Right lobe of liver (tissue), 6 donors: ENCODE measurements at regions not wholly inside any gene's neighbourhood (a gene's known extent, or its start where the extent isn't known, plus 50 kb on each side); places are given as distances from the start of the nearest gene placed in this dataset.

Experiments used
- ATAC-seq, 4 donors: fragments of 200-7000 bp; cut with Tn5 transposase; one replicate each; pipeline ENCODE4 v1.9.1; 2020; ENCODE audit warnings: mild to moderate bottlenecking in 4 of 4, moderate library complexity in 4 of 4
- DNase-seq, 3 donors: peaks; one replicate each; pipeline ENCODE4 v3.0.0-alpha.2; 2020
- H3K27ac ChIP-seq, 3 donors: fragments of 200-600 bp; one replicate each; pipeline ENCODE4 v1.8.0; 2022
- H3K27me3 ChIP-seq, 2 donors: fragments of 200-600 bp; one replicate each; pipeline ENCODE4 v1.8.0; 2022
- H3K36me3 ChIP-seq, 4 donors: fragments of 200-600 bp; sonication (generic) in 1 of 4; one replicate each; pipeline versions ENCODE4 v1.5.1 to v1.8.0; 2017 to 2022; ENCODE audit warnings: control low read depth in 1 of 4
- H3K4me1 ChIP-seq, 4 donors: fragments of 200-600 bp; sonication (generic) in 1 of 4; one replicate each; pipeline versions ENCODE4 v1.5.1 to v1.8.0; 2017 to 2022; ENCODE audit warnings: control low read depth in 1 of 4
- H3K4me3 ChIP-seq, 3 donors: fragments of 200-600 bp; one replicate each; pipeline ENCODE4 v1.8.0; 2022
- H3K9me3 ChIP-seq, 4 donors: fragments of 200-600 bp; sonication (generic) in 1 of 4; one replicate each; pipeline versions ENCODE4 v1.5.1 to v1.8.0; 2017 to 2022; ENCODE audit warnings: control low read depth in 1 of 4
- CTCF ChIP-seq, 4 donors: fragments of 200-600 bp in 3 of 4; fragments of 450-650 bp in 1 of 4; IDR thresholded peaks; one replicate each; pipeline versions ENCODE4 v1.5.1 to v1.8.0; 2016 to 2022; ENCODE audit warnings: antibody characterized with exemption in 4 of 4, mild to moderate bottlenecking in 2 of 4
- POLR2A ChIP-seq: fragments of 450-650 bp; IDR thresholded peaks from one replicate; pipeline ENCODE4 v1.6.1; 2017; ENCODE audit warnings: antibody characterized with exemption, mild to moderate bottlenecking
- WGBS: methylation state at CpG from one replicate; pipeline ENCODE4 v1.1.6; 2018; ENCODE audit warnings: low coverage, low lambda C conversion rate; ENCODE audit not compliant: insufficient coverage; ENCODE audit errors: missing lambda C conversion rate; 5-methylcytosine and 5-hydroxymethylcytosine counted together
- intact Hi-C, 2 donors: fragments of 100-400 bp; cut with DNase I; formaldehyde crosslinking; loops; one replicate each; pipeline versions ENCODE4 v1.11.2 to v1.14.1; 2022
- donor health status: DM: no; HTN: yes; CAD: no.
- donor health status: DM: no; HTN: no; CAD: no.
- donor health status: DM: no; HTN: no; CAD: no.
- donor health status: DM: no; HTN: yes; CAD: no.
- donor health status: DM: no; HTN: yes; CAD: no.

- Histone ChIP-seq H3K4me3 (no peak overlapping the region), H3K9me3 (no peaks in the 10 kb centered on the region), H3K27me3 (no peaks in the 10 kb centered on the region), H3K4me1 (no peaks in the 10 kb centered on the region), H3K27ac (no peak overlapping the region), H3K36me3 (no peaks in the 10 kb centered on the region)
- ATAC-seq (no peak), DNase-seq (no peak)
- 61% methylated on average over 4 of the region's 4 CpGs for WGBS
- TF ChIP-seq POLR2A (no peak), CTCF (IDR thresholded peaks at IDR 0.05) (no peak)
- intact Hi-C loops, result no loop called here
Measured at GRCh38 chr9:1879501-1879900, 135.6 kb upstream of the SMARCA2 start.

DNA sequence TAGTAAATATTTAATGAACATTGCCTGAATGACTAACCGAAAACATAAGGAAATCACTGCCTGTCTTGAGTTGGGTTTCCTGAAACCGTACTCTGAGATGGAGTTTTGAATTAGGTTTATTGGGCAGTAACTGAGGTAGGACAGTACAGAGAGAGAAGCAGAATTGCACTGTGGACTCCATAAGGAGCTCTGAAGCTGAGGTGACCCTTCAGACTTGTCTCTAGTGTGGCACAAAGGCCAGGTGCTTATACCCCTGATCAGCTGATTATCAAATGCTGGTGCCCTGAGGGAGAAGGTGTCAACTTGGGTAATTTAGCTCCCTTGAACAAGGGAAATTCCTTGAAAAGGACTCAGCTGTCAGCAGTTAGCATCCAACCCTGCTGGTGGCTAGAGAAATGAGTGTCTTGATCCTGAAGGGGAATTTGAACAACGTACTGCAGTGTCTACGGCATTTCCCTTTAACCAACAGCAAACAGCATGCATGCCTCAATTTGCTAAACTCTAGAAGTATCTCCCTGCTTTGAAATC is 135.0 kb upstream of the SMARCA2 start:
- Histone ChIP-seq H3K36me3 (no peaks in the 10 kb centered on the region), H3K4me3 (no peak overlapping the region), H3K9me3 (no peaks in the 10 kb centered on the region), H3K27ac (no peak overlapping the region), H3K27me3 (no peaks in the 10 kb centered on the region), H3K4me1 (no peaks in the 10 kb centered on the region)
- DNase-seq (no peak), ATAC-seq (no peak)
- TF ChIP-seq POLR2A (no peak), CTCF (IDR thresholded peaks at IDR 0.05) (no peak)
- intact Hi-C loops, result no loop called here
- 75% methylated on average over 2 of the region's 4 CpGs for WGBS

DNA sequence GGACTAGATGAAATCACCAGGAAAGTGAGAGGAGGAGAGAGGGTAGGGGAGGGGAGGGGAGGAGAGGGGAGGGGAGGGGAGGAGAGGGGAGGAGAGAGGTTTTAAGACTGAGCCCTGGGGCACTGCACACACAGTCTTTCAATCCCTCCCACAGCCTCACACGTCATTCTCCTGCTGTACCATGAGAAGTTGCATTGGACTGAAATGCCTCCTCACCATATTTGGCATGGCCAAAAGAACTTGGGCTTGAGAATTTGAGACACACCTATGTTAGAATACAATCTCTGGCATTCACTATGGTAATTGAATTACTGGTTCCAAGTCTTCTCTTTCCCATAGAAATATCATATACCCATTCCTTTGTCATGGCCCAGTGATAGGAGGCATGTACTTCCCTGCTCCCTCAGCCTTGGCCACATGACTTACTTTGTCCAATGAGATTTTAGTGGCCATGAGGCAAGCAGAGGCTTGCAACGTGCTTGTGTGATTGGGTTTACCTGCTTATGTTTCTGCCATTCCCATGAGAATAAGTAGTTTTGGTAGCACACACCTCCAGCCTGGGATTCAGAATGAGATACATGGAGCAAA is 133.3 kb upstream of the SMARCA2 start:
- intact Hi-C loops, result no loop called here
- WGBS, result 67% methylated on average over 1 of the region's 2 CpGs
- H3K36me3 ChIP-seq, result no peaks in the 10 kb centered on the region
- DNase-seq (no peak), ATAC-seq (no peak)
- H3K27ac ChIP-seq, result no peak overlapping the region
- H3K9me3 ChIP-seq, result no peaks in the 10 kb centered on the region
- H3K27me3 ChIP-seq, result no peaks in the 10 kb centered on the region
- no peak for TF ChIP-seq POLR2A
- no peaks in the 10 kb centered on the region for H3K4me1 ChIP-seq
- no peak overlapping the region for H3K4me3 ChIP-seq

DNA sequence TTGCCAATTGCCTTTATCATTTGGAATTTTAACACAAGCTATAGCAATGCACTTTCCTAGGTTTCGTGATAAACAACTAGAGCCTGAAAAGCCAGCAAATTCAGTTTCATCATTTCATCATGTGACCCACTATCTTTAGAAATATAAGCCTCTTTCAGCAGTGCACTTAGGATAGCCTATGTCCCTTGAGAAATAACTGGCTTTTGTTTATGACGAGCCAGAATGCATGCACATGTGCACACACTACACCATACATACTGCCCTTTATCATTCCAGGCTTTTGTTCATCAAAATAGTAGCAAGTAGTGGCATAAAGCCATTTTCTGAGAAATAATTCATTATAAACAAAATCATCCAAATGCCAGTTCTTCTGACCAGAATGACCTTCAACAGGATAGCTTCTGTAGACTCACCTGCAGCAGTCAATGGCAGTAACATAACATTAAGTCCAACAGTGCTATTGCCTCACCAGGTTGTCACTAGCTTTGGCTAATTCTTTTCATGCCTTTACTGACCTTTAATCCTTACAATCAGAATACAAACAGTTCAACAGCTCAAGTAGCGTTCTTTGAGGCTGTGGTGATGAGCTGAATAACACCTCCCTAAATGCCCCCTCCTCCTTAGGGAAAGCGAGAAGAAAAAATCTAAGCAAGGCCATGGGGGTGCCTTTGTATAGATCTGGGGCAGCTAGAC is 132.3 kb upstream of the SMARCA2 start:
- TF ChIP-seq POLR2A (no peak), CTCF (IDR thresholded peaks at IDR 0.05) (no peak)
- WGBS, result 51% methylated on average over 4 of the region's 4 CpGs
- ATAC-seq, result peak in 2 of 4 donors; percentile 64 to 78
- Histone ChIP-seq H3K4me1 (no peaks in the 10 kb centered on the region), H3K27me3 (no peaks in the 10 kb centered on the region), H3K27ac (no peak overlapping the region), H3K36me3 (no peaks in the 10 kb centered on the region), H3K9me3 (no peaks in the 10 kb centered on the region), H3K4me3 (no peak overlapping the region)
- intact Hi-C loops, result no loop called here
- no peak for DNase-seq

DNA sequence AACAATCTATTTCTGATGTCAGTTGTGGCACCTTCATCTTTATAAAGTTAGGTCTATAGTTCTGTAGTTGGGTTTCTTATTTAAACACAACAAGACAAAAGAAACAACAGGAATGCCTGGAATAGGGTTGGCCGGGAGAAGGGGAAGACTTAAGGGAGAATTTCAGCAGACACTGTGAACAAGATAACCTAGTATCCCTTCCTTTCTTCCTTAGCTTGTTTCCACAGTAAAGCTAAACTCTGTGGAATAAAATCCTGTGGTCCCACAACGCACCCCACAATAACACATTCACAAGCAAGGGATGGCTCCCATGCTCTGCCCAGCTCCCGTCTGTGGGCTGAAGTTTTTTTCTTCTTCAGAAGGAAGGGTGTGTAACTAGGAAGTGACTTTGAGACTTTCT is 124.9 kb upstream of the SMARCA2 start:
- DNase-seq (no peak), ATAC-seq (no peak)
- no peaks in the 10 kb centered on the region for H3K36me3 ChIP-seq
- TF ChIP-seq POLR2A (no peak), CTCF (IDR thresholded peaks at IDR 0.05) (no peak)
- H3K9me3 ChIP-seq, result no peaks in the 10 kb centered on the region
- H3K27me3 ChIP-seq, result no peaks in the 10 kb centered on the region
- H3K4me3 ChIP-seq, result no peak overlapping the region
- no peaks in the 10 kb centered on the region for H3K4me1 ChIP-seq
- H3K27ac ChIP-seq, result no peak overlapping the region
- intact Hi-C loops, result no loop called here
- 62% methylated on average over 1 of the region's 3 CpGs for WGBS
